ENCODE measurements at regions not wholly inside any gene's neighbourhood (a gene's known extent, or its start where the extent isn't known, plus 50 kb on each side); places are given as distances from the start of the nearest gene placed in this dataset.
A peak's percentile ranks its signal among the peaks of the same experiment; 100 is the strongest.

- DNase-seq, result no peak
These were observed 98.2 kb upstream of the SOX9 start for GRCh38 chr17:72022328-72023275.

- DNase-seq, result no peak
These were observed 96.4 kb upstream of the SOX9 start for GRCh38 chr17:72024457-72024856.

GRCh38 chr17:72025113-72025512, 95.7 kb upstream of the SOX9 start:
- no peak for DNase-seq

GRCh38 chr17:72030067-72030899, 90.5 kb upstream of the SOX9 start:
- peak; percentile 17 for DNase-seq

- no peak for DNase-seq
These were observed 89.5 kb upstream of the SOX9 start for GRCh38 chr17:72031219-72031884.

GRCh38 chr17:72033334-72033733, 87.5 kb upstream of the SOX9 start:
- DNase-seq, result no peak

GRCh38 chr17:72034000-72034399, 86.8 kb upstream of the SOX9 start:
- no peak for DNase-seq

- DNase-seq, result no peak
These were observed 82.4 kb upstream of the SOX9 start for GRCh38 chr17:72038427-72038826.

- DNase-seq, result no peak
These were observed 81.3 kb upstream of the SOX9 start for GRCh38 chr17:72039490-72039889.

GRCh38 chr17:72046178-72046577, 74.6 kb upstream of the SOX9 start:
- no peak for DNase-seq

- DNase-seq, result no peak
These were observed 73.9 kb upstream of the SOX9 start for GRCh38 chr17:72046643-72047612.

- no peak for DNase-seq
These were observed 70.9 kb upstream of the SOX9 start for GRCh38 chr17:72049914-72050313.

- DNase-seq, result no peak
These were observed 67.8 kb upstream of the SOX9 start for GRCh38 chr17:72053036-72053435.

- no peak for DNase-seq
These were observed 67.4 kb upstream of the SOX9 start for GRCh38 chr17:72053449-72053848.

GRCh38 chr17:72056155-72056554, 64.7 kb upstream of the SOX9 start:
- no peak for DNase-seq

- no peak for DNase-seq
These were observed 64.0 kb upstream of the SOX9 start for GRCh38 chr17:72056727-72057290.

GRCh38 chr17:72060084-72060483, 60.7 kb upstream of the SOX9 start:
- no peak for DNase-seq

GRCh38 chr17:72063262-72063661, 57.6 kb upstream of the SOX9 start:
- no peak for DNase-seq

GRCh38 chr17:72063756-72064450, 56.9 kb upstream of the SOX9 start:
- no peak for DNase-seq

- DNase-seq, result no peak
These were observed 56.1 kb upstream of the SOX9 start for GRCh38 chr17:72064606-72065193.

GRCh38 chr17:72065556-72065955, 55.3 kb upstream of the SOX9 start:
- no peak for DNase-seq

Data from CD4-positive, alpha-beta T cell treated with Interleukin-12 subunit alpha and Interleukin-12 subunit beta, for 1 hour (primary cell).